NCI-H187 treated with DMSO at 0.1 percent for 48 hours (cell line): ENCODE measurements at regions not wholly inside any gene's neighbourhood (a gene's known extent, or its start where the extent isn't known, plus 50 kb on each side); places are given as distances from the start of the nearest gene placed in this dataset.

ENCODE experiments used
- DNase-seq: peaks from one replicate; lab custom pipeline; 2025; lab: John Stamatoyannopoulos, UW

GRCh38 chr6:126419901-126420300 is 80.0 kb downstream of the CENPW start:
- no peak for DNase-seq

- no peak for DNase-seq
These were observed 83.0 kb downstream of the CENPW start for GRCh38 chr6:126422912-126423311.

- no peak for DNase-seq
These were observed 87.8 kb downstream of the CENPW start for GRCh38 chr6:126427713-126428112.

DNA sequence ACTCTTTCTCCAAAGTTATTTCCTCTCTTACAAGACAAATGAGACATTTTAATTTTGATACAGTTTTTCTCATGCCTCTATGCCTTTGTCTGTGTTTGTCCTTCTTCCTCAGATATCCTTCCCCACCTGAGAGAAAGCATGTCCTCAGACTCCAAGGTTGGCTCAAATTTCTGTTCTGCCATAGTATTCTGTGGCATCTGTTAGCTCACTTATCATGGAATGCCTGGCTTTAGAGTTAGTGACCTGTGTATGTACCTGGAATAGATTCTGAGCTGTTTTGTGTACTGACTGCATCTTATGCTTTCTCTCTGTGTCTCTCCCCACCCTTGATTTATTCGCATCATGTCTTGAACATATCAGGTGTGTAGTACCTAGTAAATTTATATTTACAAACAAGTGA is 90.0 kb downstream of the CENPW start:
- no peak for DNase-seq

DNA sequence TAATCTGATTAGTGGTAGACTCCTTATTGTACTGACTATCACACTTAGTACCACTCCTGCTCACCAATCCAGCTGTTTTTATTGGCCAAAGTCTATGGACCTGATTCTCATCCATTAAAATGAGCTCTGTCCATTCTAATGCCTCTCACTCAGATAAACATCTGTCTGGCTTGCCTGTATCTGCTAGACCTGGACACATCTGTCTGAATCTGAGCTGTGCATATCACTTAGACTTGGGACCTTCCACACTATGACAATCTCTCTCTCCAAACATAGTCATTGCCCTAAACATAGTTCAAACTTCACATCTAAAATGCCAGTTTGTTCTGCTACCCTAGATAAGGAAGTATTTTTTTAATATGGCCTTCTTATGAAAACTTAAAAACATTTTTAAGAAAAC is 92.6 kb downstream of the CENPW start:
- DNase-seq: no peak

GRCh38 chr6:126433927-126434326 is 94.0 kb downstream of the CENPW start:
- no peak for DNase-seq

- DNase-seq: no peak
These were observed 97.3 kb downstream of the CENPW start for GRCh38 chr6:126437205-126437604.

- DNase-seq: no peak
These were observed 99.1 kb downstream of the CENPW start for GRCh38 chr6:126439040-126439439.

DNA sequence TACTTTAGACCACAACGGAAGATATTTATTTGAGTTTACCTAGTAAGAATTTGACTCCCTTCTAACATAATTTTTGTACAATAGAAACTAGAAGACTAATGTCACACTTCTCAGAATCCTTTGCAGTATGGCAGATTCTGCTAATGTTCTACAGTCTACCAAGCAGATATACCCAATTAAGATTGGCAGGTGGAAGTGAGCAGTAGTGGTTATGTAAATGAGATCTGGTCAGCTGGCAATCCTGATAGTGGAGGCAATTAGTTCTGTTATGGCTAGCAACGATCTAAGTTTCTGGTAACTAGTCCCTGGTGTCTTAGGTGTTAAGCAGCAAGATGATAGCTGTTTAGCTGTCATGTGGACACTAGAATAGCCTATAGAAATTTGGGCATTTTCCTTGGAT is 101.0 kb downstream of the CENPW start:
- no peak for DNase-seq

DNA sequence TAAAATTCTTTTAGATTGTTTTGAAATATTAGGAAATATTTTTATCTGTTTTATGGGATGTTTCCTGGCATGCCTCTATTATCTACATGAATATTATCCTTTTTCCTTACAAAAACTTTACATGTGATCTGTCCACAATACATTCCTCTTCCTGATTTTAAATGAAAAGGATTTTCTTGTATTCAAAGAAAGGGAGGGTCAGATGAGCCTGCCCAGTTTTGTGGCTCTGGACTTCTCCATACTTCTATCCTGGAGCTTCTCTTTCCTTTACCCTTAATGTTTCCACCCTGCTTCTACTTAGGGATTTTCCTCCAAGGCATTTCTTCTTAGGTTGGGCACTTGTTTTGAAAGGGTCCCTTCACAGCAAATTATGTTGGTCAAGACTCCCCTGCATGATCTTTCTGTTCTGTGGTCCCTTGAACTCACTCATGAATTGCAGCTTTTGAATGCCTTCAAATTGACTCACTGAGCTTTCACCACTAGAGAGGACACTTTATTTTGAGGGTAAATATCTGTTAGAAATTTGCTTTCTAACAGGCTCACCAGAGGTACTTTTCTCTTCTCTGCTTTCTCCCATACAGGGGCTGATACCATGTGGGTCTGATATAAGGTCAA is 104.9 kb downstream of the CENPW start:
- DNase-seq: no peak

DNA sequence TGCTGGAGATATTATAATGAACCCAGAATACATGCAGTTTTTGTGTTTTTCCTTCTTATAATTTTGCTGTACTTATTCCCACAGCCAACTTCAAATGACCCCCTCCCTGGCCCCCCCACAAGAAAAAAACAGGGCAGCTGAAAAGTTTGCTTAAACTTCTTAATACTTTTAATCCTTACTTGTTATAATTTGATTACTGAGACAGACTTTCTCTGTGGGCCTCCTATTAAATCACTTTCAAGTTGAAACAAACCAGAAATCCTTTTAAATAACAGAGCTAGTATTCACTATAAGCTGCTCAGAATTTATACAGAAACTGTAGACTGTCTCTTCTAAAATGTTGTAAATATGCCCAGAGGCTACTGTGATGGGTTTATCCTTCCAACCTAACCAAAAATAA is 106.3 kb downstream of the CENPW start:
- DNase-seq: no peak

DNA sequence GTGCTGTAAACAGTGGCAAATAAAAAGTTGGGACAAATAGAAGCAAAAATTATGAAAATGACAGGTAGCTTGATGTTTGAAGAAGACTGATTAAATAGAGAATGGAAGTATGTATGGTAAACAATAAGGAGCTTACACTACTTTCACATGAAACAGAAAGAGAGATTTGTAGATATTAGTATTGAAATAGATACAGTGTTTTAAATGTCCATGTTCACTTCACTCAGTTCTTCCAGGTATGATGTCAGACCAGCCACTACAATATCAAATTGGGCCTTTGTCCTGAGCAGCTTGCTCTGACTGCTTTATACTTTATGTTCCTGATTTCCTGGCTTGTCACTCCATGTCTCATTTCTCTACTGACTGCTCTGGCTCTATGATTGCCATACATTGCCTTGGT is 107.5 kb downstream of the CENPW start:
- DNase-seq: no peak

DNA sequence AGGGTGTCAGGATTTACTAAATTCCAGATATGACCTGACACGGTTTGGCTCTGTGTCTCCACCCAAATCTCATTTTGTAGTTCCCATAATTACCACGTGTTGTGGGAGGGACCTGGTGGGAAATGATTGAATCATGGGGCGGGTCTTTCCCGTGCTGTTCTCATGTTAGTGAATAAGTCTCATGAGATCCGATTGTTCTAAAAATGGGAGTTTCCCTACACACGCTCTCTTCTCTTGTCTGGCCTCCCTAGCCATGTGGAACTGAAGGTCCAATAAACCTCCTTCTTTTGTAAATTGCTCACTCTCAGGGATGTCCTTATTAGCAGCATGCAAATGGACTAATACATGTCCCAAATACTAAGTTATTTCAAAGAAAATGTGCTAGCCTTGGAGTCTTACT is 121.1 kb downstream of the CENPW start:
- no peak for DNase-seq

GRCh38 chr6:126464245-126464644 is 124.3 kb downstream of the CENPW start:
- no peak for DNase-seq

- no peak for DNase-seq
These were observed 135.5 kb downstream of the CENPW start for GRCh38 chr6:126475449-126475848.

DNA sequence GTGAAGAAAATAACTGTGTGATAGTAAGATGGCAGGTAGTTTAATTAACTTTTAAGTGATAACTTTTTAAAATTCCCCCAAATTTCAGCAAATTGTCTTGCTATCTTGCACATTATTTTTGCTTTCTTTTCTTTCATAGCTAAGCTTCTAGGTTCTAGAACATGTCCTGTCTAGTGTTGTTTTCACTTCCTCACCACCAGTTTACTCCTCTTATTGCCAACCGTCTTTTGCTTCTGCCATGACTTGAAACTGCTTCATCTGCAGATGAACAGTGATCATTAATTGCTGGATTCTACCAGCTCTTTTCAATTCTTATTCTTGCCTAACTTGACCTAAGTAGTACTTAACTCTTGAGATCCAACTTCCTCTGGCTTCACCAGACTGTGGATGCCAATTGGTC is 137.8 kb downstream of the CENPW start:
- no peak for DNase-seq

DNA sequence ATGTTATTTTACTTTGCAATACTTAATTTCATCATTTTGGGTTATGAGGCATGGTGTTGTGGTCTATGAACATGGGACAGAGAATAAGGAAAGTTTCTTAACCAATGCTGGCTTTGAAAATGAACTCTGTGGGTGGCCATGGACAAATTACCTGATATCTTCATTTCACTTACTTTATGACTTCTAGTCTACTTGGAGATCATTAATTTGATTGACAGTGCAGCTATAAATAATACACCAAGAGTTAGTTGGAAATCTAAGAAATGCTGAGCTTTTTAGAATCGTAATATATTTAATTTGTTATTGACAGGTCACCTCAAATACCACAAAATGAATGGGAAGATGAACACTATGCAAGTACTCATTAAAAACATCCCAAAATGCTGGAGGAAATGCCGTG is 140.4 kb downstream of the CENPW start:
- no peak for DNase-seq

GRCh38 chr6:126481319-126481718 is 141.4 kb downstream of the CENPW start:
- DNase-seq: no peak

DNA sequence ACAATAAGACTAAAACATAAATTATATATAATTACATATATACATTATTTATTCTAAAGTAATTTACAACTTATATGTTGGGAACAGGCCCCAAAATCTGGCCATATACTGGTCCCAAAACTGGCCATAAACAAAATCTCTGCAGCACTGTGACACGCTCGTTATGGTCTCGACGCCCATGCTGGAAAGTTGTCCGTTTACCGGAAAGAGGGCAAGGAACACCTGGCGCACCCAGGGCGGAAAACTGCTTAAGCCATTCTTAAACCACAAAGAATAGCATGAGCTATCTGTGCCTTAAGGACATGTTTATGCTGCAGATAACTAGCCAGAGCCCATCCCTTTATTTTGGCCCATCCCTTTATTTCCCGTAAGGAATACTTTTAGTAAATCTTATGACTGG is 164.9 kb downstream of the CENPW start:
- DNase-seq: no peak

- no peak for DNase-seq
These were observed 173.3 kb downstream of the CENPW start for GRCh38 chr6:126513198-126513597.

- no peak for DNase-seq
These were observed 176.5 kb downstream of the CENPW start for GRCh38 chr6:126516411-126516810.

- DNase-seq: no peak
These were observed 185.0 kb downstream of the CENPW start for GRCh38 chr6:126524811-126525326.

GRCh38 chr6:126526547-126526946 is 186.6 kb downstream of the CENPW start:
- no peak for DNase-seq

- no peak for DNase-seq
These were observed 187.2 kb downstream of the CENPW start for GRCh38 chr6:126526996-126527606.
